Fibroblast of lung (primary cell): ENCODE measurements at regions not wholly inside any gene's neighbourhood (a gene's known extent, or its start where the extent isn't known, plus 50 kb on each side); places are given as distances from the start of the nearest gene placed in this dataset.

Experiments used
- DNase-seq, 2 donors: peaks; one replicate each; pipeline versions ENCODE4 v3.0.0 to v3.0.0-alpha.2; 2010; ENCODE audit warnings: low read depth in 2 of 2
- H2AFZ ChIP-seq: 2 replicates; pipeline ENCODE4 v1.5.1; 2012; ENCODE audit warnings: low read length, control low read depth, inconsistent platforms
- H3K27ac ChIP-seq: 2 replicates; pipeline ENCODE4 v1.5.1; 2011; ENCODE audit warnings: low read length, control low read depth; ENCODE audit not compliant: insufficient read depth
- H3K27me3 ChIP-seq: 2 replicates; pipeline ENCODE4 v1.5.1; 2011; ENCODE audit warnings: mild to moderate bottlenecking, low read length; ENCODE audit not compliant: control insufficient read depth, insufficient read depth
- H3K36me3 ChIP-seq: 2 replicates; pipeline ENCODE4 v1.5.1; 2011; ENCODE audit warnings: low read length; ENCODE audit not compliant: control insufficient read depth, insufficient read depth
- H3K4me1 ChIP-seq: 2 replicates; pipeline ENCODE4 v1.5.1; 2011; ENCODE audit warnings: low read length; ENCODE audit not compliant: control insufficient read depth, insufficient read depth; ENCODE audit errors: extremely low read depth
- H3K4me2 ChIP-seq: 2 replicates; pipeline ENCODE4 v1.5.1; 2011; ENCODE audit warnings: low read length, control low read depth; ENCODE audit not compliant: insufficient read depth; ENCODE audit errors: extremely low read depth
- H3K4me3 ChIP-seq, 4 experiments: fragments of 200-600 bp in 1 of 4; sonication (generic) in 1 of 4; replicated peaks in 1 of 4; 2 replicates each; pipeline ENCODE4 v1.5.1; 2011 to 2016; ENCODE audit warnings: low read length in 4 of 4, low read depth in 3 of 4, mild to moderate bottlenecking in 3 of 4, control low read depth in 2 of 4, inconsistent platforms in 1 of 4, mixed read lengths in 1 of 4; ENCODE audit not compliant: insufficient read depth in 1 of 4; ENCODE audit errors: control extremely low read depth in 1 of 4
- H3K79me2 ChIP-seq: 2 replicates; pipeline ENCODE4 v1.5.1; 2012; ENCODE audit warnings: mild to moderate bottlenecking, low read length, inconsistent platforms; ENCODE audit not compliant: control insufficient read depth, insufficient read depth
- H3K9ac ChIP-seq: 2 replicates; pipeline ENCODE4 v1.5.1; 2011; ENCODE audit warnings: mild to moderate bottlenecking, low read length, control low read depth; ENCODE audit not compliant: insufficient read depth
- H3K9me3 ChIP-seq: 2 replicates; pipeline ENCODE4 v1.5.1; 2012; ENCODE audit warnings: low read depth, low read length; ENCODE audit not compliant: control insufficient read depth, insufficient read depth
- H4K20me1 ChIP-seq: 2 replicates; pipeline ENCODE4 v1.5.1; 2011; ENCODE audit warnings: low read length; ENCODE audit not compliant: control insufficient read depth, insufficient read depth; ENCODE audit errors: extremely low read depth
- EZH2 ChIP-seq: IDR thresholded peaks from 2 replicates; pipeline ENCODE4 v1.5.1; 2012; ENCODE audit warnings: low read length, control low read depth, mild to moderate bottlenecking; ENCODE audit errors: missing control alignments
- TF ChIP-seq, protein P1 (sequence below), 2 donors: IDR thresholded peaks in 1 of 2; conservative IDR thresholded peaks in 1 of 2; 1 replicate in 1 of 2; 2 replicates in 1 of 2; pipeline ENCODE4 v1.5.1; 2011 to 2012; ENCODE audit warnings: low read length in 2 of 2, control low read depth in 1 of 2, inconsistent platforms in 1 of 2, low read depth in 1 of 2, mild to moderate bottlenecking in 1 of 2

DNA sequence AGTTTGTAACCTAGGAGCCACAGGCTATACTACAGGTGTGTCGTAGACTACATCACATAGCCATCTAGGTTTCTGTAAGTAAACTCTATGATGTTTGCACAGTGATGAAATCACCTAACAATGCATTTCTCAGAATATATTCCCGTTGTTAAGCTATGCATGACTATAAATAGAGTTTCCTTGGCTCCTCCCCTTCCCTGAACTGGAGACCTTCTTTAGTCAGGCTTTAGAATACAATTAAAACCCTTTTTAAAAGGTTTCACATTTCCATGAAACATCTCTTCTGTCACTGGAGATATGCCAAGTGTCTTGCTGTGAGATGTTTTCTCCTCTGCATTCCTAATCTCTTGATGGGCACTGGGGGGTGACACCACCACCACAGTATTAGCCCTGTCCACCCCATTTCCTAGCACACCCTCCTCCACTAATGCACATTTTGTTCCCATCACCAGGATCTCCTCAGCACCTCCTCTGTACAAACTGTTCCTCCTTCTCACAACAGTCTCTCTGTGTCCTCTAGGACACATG, 334.6 kb upstream of the CPEB2 start:
- no peak overlapping the region for H3K27ac ChIP-seq

DNA sequence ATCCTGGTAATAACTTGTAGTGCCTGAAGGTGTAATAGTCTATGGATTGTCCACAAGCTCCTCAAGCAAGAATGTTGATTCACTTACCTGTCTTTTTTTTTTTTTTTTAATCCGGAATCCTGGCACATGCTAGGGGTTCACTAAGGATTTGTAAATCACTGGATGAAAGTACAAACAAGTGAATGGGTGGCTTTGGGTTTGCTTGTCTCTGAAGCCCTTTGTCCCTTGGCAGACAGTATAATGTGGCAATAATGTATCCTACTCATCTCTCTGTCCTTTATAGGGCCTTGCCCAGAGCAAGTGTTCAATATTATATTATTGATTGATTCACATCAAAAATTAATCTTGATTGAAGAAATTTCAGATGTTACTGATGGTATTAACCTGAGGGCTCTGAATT, 334.0 kb upstream of the CPEB2 start:
- Histone ChIP-seq H3K9ac (no peak overlapping the region), H3K4me1 (no peaks in the 10 kb centered on the region), H3K9me3 (no peaks in the 10 kb centered on the region), H2AFZ (no peak overlapping the region), H3K4me2 (no peak overlapping the region), H3K27me3 (no peaks in the 10 kb centered on the region), H4K20me1 (no peaks in the 10 kb centered on the region), H3K27ac (no peak overlapping the region), H3K36me3 (no peaks in the 10 kb centered on the region), H3K79me2 (no peaks in the 10 kb centered on the region), H3K4me3 (no peak overlapping the region)
- no peak for DNase-seq
- TF ChIP-seq, protein P1, sequence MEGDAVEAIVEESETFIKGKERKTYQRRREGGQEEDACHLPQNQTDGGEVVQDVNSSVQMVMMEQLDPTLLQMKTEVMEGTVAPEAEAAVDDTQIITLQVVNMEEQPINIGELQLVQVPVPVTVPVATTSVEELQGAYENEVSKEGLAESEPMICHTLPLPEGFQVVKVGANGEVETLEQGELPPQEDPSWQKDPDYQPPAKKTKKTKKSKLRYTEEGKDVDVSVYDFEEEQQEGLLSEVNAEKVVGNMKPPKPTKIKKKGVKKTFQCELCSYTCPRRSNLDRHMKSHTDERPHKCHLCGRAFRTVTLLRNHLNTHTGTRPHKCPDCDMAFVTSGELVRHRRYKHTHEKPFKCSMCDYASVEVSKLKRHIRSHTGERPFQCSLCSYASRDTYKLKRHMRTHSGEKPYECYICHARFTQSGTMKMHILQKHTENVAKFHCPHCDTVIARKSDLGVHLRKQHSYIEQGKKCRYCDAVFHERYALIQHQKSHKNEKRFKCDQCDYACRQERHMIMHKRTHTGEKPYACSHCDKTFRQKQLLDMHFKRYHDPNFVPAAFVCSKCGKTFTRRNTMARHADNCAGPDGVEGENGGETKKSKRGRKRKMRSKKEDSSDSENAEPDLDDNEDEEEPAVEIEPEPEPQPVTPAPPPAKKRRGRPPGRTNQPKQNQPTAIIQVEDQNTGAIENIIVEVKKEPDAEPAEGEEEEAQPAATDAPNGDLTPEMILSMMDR (conservative IDR thresholded peaks at IDR 0.05 in 1 of 2, IDR thresholded peaks at IDR 0.05 in 1 of 2; ENCODE audit: low read depth in 1 of 2, low read length in 2 of 2), result no peak
- no peak for TF ChIP-seq EZH2

More for the DNA sequence above, 334.6 kb upstream of the CPEB2 start:
- no peaks in the 10 kb centered on the region for H4K20me1 ChIP-seq
- H3K4me2 ChIP-seq, result no peak overlapping the region
- no peaks in the 10 kb centered on the region for H3K4me1 ChIP-seq
- no peak overlapping the region for H3K9ac ChIP-seq
- peak; percentile 3 to 45 for DNase-seq
- no peak for TF ChIP-seq EZH2
- TF ChIP-seq, protein P1 (conservative IDR thresholded peaks at IDR 0.05 in 1 of 2, IDR thresholded peaks at IDR 0.05 in 1 of 2; ENCODE audit: low read depth in 1 of 2, low read length in 2 of 2), result no peak
- H3K4me3 ChIP-seq, result no peak overlapping the region
- H3K36me3 ChIP-seq, result no peaks in the 10 kb centered on the region
- no peak overlapping the region for H2AFZ ChIP-seq
- no peaks in the 10 kb centered on the region for H3K79me2 ChIP-seq
- no peaks in the 10 kb centered on the region for H3K27me3 ChIP-seq
- H3K9me3 ChIP-seq, result no peaks in the 10 kb centered on the region

- no peak overlapping the region for H3K27ac ChIP-seq
- no peak overlapping the region for H3K9ac ChIP-seq
- H3K27me3 ChIP-seq, result no peaks in the 10 kb centered on the region
- no peaks in the 10 kb centered on the region for H3K79me2 ChIP-seq
- no peaks in the 10 kb centered on the region for H4K20me1 ChIP-seq
- no peak overlapping the region for H3K4me3 ChIP-seq
- H3K9me3 ChIP-seq, result no peaks in the 10 kb centered on the region
- no peak overlapping the region for H2AFZ ChIP-seq
- H3K36me3 ChIP-seq, result no peaks in the 10 kb centered on the region
- no peak for DNase-seq
- H3K4me1 ChIP-seq, result no peaks in the 10 kb centered on the region
- TF ChIP-seq, protein P1 (conservative IDR thresholded peaks at IDR 0.05 in 1 of 2, IDR thresholded peaks at IDR 0.05 in 1 of 2; ENCODE audit: low read depth in 1 of 2, low read length in 2 of 2), result no peak
- TF ChIP-seq EZH2, result no peak
- H3K4me2 ChIP-seq, result no peak overlapping the region
These were observed 332.9 kb upstream of the CPEB2 start for GRCh38 chr4:14669371-14669770.
